Endodermal cell (in vitro differentiated cells): ENCODE measurements at regions not wholly inside any gene's neighbourhood (a gene's known extent, or its start where the extent isn't known, plus 50 kb on each side); places are given as distances from the start of the nearest gene placed in this dataset.

Experiments
- DNase-seq: peaks from one replicate; pipeline ENCODE4 v3.0.0-alpha.2; 2017
- H3K27ac ChIP-seq: 2 replicates; pipeline ENCODE4 v1.5.1; 2013; ENCODE audit warnings: mild to moderate bottlenecking, low read depth, low read length, moderate library complexity
- H3K27me3 ChIP-seq: 2 replicates; pipeline ENCODE4 v1.6.1; 2013; ENCODE audit warnings: mild to moderate bottlenecking, low read length, moderate library complexity; ENCODE audit not compliant: insufficient read depth, control insufficient read depth, poor library complexity, severe bottlenecking
- H3K36me3 ChIP-seq: 2 replicates; pipeline ENCODE4 v1.7.0; 2013; ENCODE audit warnings: mild to moderate bottlenecking, low read length, moderate library complexity; ENCODE audit not compliant: control insufficient read depth, insufficient read depth
- H3K4me1 ChIP-seq: one replicate; pipeline ENCODE4 v1.7.0; 2013; ENCODE audit warnings: low read length; ENCODE audit not compliant: control insufficient read depth, insufficient read depth
- H3K4me3 ChIP-seq: 2 replicates; pipeline ENCODE4 v1.5.1; 2013; ENCODE audit warnings: mild to moderate bottlenecking, low read length, moderate library complexity
- H3K9ac ChIP-seq: 2 replicates; pipeline ENCODE4 v1.6.1; 2013; ENCODE audit warnings: mild to moderate bottlenecking, low read length, moderate library complexity; ENCODE audit not compliant: poor library complexity, severe bottlenecking; ENCODE audit errors: extremely low read depth
- H3K9me3 ChIP-seq: 2 replicates; pipeline ENCODE4 v1.6.1; 2013; ENCODE audit warnings: mild to moderate bottlenecking, low read length, moderate library complexity; ENCODE audit not compliant: control insufficient read depth
- H3K27ac Mint-ChIP-seq: 2 replicates; pipeline ENCODE4 v1.8.0; 2020; ENCODE audit warnings: mixed read lengths
- H3K27me3 Mint-ChIP-seq: 2 replicates; pipeline ENCODE4 v1.8.0; 2021; ENCODE audit warnings: mild to moderate bottlenecking, mixed read lengths; ENCODE audit not compliant: insufficient read depth
- H3K36me3 Mint-ChIP-seq: 2 replicates; pipeline ENCODE4 v1.8.0; 2020; ENCODE audit warnings: low read depth, mixed read lengths
- H3K4me1 Mint-ChIP-seq: 2 replicates; pipeline ENCODE4 v1.8.0; 2020; ENCODE audit warnings: mixed read lengths
- H3K4me3 Mint-ChIP-seq: 2 replicates; pipeline ENCODE4 v1.8.0; 2020; ENCODE audit warnings: mild to moderate bottlenecking, moderate library complexity, mixed read lengths
- H3K9me3 Mint-ChIP-seq: 2 replicates; pipeline ENCODE4 v1.8.0; 2020; ENCODE audit warnings: mild to moderate bottlenecking, mixed read lengths
- WGBS, 2 experiments: methylation state at CpG; one replicate each; pipeline versions ENCODE4 v1.1.5 to v1.1.7; 2013; ENCODE audit warnings: missing lambda C conversion rate in 2 of 2, mixed read lengths in 1 of 2; ENCODE audit not compliant: insufficient coverage in 1 of 2, insufficient read length in 1 of 2; 5-methylcytosine and 5-hydroxymethylcytosine counted together
- TF ChIP-seq, protein P1 (sequence below): fragments of 200-600 bp; sonication (generic); conservative IDR thresholded peaks from 2 replicates; pipeline ENCODE4 v1.5.0; 2021; ENCODE audit warnings: antibody characterized with exemption, mild to moderate bottlenecking

DNA sequence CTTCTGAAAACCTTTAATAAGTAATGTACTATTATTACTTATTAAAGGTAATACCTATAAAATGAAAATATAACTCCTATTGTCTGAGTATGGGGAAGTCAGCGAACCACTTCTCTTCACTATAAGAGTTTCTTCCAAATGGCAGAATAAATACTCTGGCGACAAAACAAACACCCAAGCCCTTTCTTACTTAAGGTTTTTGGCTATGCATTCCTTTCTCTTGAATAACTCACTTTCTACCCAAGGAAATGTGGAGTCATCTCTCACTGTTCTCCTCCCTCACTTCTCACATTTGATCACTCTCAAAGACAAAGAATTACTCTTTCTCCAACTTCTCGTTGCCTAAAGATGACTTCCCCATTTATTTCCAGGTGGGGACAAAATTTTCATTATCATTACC lies 816.8 kb upstream of the CRIM1 start:
- Mint-ChIP-seq H3K9me3 (peaks cover 21% of the 10 kb centered on the region), H3K27me3 (no peaks in the 10 kb centered on the region), H3K4me1 (no peaks in the 10 kb centered on the region), H3K27ac (no peak overlapping the region), H3K36me3 (peaks cover 23% of the 10 kb centered on the region), H3K4me3 (no peak overlapping the region)
- DNase-seq, result no peak
- TF ChIP-seq, protein P1, sequence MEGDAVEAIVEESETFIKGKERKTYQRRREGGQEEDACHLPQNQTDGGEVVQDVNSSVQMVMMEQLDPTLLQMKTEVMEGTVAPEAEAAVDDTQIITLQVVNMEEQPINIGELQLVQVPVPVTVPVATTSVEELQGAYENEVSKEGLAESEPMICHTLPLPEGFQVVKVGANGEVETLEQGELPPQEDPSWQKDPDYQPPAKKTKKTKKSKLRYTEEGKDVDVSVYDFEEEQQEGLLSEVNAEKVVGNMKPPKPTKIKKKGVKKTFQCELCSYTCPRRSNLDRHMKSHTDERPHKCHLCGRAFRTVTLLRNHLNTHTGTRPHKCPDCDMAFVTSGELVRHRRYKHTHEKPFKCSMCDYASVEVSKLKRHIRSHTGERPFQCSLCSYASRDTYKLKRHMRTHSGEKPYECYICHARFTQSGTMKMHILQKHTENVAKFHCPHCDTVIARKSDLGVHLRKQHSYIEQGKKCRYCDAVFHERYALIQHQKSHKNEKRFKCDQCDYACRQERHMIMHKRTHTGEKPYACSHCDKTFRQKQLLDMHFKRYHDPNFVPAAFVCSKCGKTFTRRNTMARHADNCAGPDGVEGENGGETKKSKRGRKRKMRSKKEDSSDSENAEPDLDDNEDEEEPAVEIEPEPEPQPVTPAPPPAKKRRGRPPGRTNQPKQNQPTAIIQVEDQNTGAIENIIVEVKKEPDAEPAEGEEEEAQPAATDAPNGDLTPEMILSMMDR, result no peak
- H3K4me3 ChIP-seq, result no peak overlapping the region
- no peak overlapping the region for H3K27ac ChIP-seq
- H3K9ac ChIP-seq, result no peak overlapping the region
- H3K4me1 ChIP-seq, result no peaks in the 10 kb centered on the region
- no peaks in the 10 kb centered on the region for H3K36me3 ChIP-seq
- 93 to 100% methylated on average over 1 to 3 of the region's 3 CpGs for WGBS, 2 experiments
- H3K27me3 ChIP-seq, result no peaks in the 10 kb centered on the region
- H3K9me3 ChIP-seq, result peaks cover 18% of the 10 kb centered on the region

DNA sequence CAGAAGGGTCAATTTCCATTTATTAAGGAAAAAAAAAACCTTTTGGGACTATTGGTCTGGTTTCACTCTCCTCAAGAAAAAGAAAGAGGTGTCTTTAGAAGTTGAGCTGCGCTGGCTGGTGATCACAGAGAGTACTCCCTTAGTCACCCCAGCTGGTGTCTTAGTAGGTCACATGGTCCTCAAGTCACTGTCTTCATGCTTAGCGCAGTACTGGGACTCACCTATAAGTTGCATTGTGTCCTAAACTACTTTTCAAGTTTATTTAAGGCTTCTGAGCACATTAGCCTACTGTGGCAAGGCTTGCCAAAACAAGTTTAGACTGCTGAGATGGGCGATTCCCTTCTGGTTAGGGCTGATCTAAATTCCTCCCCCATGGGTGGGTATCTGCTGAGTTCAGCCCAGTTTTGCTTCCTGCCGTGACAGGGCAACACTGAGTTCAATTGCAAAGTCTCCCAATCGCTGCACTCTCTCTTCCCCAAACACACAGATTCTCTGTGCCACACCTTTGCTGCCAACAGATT lies 824.9 kb upstream of the CRIM1 start:
- TF ChIP-seq, protein P1, result no peak
- DNase-seq, result no peak
- H3K4me1 Mint-ChIP-seq, result no peaks in the 10 kb centered on the region
- WGBS, 2 experiments, result 79 to 86% methylated on average over 2 to 5 of the region's 5 CpGs
- Histone ChIP-seq H3K9me3 (peaks cover 38% of the 10 kb centered on the region), H3K36me3 (no peaks in the 10 kb centered on the region), H3K4me3 (no peak overlapping the region), H3K4me1 (no peaks in the 10 kb centered on the region), H3K9ac (no peak overlapping the region), H3K27me3 (no peaks in the 10 kb centered on the region), H3K27ac (no peak overlapping the region)
- H3K4me3 Mint-ChIP-seq, result no peak overlapping the region
- no peaks in the 10 kb centered on the region for H3K27me3 Mint-ChIP-seq
- H3K9me3 Mint-ChIP-seq, result peaks cover 46% of the 10 kb centered on the region
- no peak overlapping the region for H3K27ac Mint-ChIP-seq
- H3K36me3 Mint-ChIP-seq, result peaks cover 37% of the 10 kb centered on the region

DNA sequence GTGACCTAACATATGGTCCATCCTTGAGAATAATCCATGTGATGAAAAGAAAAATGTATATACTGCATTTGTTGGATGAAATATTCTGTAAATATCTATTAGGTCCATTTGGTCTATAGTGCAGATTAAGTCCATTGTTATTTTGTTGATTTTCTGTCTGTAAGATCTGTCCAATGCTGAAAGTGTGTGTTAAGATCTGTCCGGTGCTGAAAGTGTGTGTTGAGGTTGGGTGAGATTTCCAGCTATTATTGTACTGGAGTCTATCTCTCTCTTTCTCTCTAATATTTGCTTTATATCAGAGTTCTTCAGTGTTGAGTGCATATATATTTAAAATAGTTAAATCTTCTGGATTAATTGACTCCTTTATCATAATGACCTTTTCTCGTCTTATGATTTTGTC lies 828.8 kb upstream of the CRIM1 start:
- Histone ChIP-seq H3K9me3 (peaks cover 31% of the 10 kb centered on the region), H3K36me3 (no peaks in the 10 kb centered on the region), H3K4me1 (no peaks in the 10 kb centered on the region), H3K9ac (no peak overlapping the region), H3K27ac (no peak overlapping the region), H3K4me3 (no peak overlapping the region), H3K27me3 (no peaks in the 10 kb centered on the region)
- no peak overlapping the region for H3K4me3 Mint-ChIP-seq
- no peak for DNase-seq
- H3K27me3 Mint-ChIP-seq, result no peaks in the 10 kb centered on the region
- peaks cover 26% of the 10 kb centered on the region for H3K36me3 Mint-ChIP-seq
- H3K4me1 Mint-ChIP-seq, result no peaks in the 10 kb centered on the region
- peaks cover 29% of the 10 kb centered on the region for H3K9me3 Mint-ChIP-seq
- TF ChIP-seq, protein P1, result no peak
- no peak overlapping the region for H3K27ac Mint-ChIP-seq
- 100% methylated on average over 2 of the region's 2 CpGs; no CpG with 5 or more reads in 1 of the 2 experiments for WGBS, 2 experiments
